CD4-positive, alpha-beta T cell treated with Interferon alpha-2 for 1 hour (primary cell): ENCODE measurements at regions not wholly inside any gene's neighbourhood (a gene's known extent, or its start where the extent isn't known, plus 50 kb on each side); places are given as distances from the start of the nearest gene placed in this dataset.
"Not testable (repeated sequence)": the region's sequence is repeated elsewhere in the genome, so short reads cannot be mapped to it uniquely, and the experiment has no call there.

Experiments
- DNase-seq, 2 donors: peaks; one replicate each; pipeline ENCODE4 v3.0.0-alpha.2; 2020 to 2022

GRCh38 chr14:104390941-104391901 lies 188.3 kb upstream of the C14orf180 start:
- DNase-seq = no peak

DNA sequence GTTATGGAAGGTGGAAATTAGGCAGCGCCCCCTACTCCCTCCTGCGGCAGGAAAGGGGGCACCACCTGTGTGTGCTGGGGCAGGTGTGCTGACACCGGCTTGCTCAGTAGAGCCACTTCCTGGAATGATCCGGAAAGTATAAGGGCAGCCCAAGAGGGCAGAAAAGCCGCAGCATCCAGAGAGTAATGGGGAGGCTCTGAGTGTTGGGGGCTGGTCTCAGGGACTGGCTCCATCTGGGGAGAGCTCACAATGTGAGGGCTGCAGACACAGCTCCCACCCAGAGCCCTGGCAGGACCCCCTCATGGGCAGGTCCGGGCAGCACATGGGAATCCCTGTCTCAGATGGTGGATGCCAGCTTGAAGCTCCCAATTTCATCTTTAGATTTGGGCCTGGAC lies 187.6 kb upstream of the C14orf180 start:
- peak in 1 of 2 donors; percentile 36 for DNase-seq

DNA sequence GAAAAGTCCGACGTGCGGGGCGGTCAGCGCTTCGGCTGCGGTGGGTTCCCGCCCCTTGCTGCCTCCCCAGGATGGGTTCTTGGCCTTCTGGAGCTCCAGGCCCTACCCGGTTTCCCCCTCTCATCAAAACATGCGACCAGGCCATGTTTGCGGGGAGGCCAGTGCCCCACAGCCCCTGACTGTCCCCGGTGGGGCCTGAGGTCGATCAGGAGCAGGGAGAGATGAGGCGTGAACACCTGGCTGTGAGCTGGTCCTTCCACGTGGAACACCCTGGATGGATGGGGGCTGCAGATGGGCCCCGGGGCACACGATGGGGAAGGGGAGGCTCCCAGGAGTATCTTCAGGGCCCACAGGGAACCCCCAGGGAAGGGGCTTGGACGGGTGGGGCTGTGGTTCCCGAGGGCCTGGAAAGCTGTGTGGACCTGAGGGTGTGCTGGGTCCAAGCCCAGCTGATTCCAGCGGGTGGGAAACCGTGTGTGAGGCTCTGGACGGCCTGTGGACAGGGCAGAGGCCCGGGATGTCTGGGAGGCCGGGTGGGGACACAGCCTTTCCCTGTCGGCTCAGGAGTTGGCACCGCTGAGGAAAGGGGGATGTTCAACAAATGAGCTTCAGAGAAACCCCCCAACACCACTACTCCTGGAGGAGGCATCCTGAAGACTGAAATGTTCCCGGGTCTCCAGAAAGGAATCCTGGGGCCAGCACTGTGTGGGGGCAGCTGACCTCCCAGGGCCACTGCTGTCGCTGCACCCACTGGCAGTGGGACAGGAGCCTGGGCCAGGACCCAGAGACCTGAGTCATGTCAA lies 187.0 kb upstream of the C14orf180 start:
- DNase-seq = no peak

DNA sequence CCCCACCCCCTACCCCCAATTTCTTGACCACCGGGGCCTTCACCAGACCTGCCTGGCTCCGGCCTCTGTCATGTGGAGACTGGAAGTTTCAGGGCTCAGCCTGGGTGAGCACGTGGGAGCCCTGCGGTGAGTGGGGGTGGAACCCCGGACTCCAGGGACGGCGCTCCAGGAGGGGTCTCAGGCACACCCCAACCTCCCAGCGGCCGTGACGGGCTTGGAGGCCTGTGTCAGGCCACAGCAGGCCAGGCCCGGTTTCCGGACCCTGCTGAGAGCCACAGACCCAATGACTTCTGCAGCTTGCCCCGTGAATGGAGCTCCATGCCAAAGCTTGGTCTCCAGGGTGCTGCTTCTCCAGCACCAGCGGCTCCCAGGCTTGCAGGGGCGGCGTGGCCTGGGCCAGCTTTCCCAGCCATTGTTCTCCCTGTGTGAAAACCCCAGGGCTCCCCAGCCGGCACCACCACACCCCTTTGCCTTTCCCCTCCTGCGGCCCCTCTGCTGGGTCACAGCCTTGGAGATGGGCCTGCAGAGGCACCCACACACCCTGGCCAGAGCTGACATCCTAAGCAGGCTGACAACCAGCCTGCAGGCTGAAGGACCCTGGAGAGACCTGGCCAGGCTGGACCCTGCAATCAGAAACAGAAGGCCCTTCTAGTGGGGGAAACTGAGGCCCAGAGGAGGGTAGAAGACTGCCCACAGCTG lies 186.2 kb upstream of the C14orf180 start:
- DNase-seq = no peak

DNA sequence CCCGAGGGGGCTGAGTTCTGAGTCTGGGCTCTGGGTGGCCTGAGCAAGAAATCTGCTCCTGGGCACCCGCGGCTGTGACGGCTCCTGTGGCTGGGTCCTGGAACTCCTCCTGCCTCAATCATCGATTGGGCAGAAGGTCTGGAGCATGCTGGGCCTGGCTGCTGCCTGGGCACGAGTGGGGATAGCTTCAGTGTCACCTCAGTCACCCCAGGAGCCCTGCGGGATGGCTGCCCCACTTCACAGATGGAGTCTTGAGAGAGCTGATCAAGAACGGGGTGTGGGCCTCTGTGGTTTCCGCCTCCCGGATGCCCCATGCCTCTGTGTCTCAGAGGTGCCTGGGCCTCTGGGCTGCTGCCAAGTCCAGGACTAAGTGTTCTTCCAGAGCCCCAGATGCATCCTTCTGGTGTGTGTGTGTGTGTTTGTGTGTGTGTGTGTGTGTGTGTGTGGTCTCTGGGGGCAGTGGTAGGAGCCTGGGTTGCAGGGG lies 185.6 kb upstream of the C14orf180 start:
- DNase-seq = peak; percentile 67 to 80

DNA sequence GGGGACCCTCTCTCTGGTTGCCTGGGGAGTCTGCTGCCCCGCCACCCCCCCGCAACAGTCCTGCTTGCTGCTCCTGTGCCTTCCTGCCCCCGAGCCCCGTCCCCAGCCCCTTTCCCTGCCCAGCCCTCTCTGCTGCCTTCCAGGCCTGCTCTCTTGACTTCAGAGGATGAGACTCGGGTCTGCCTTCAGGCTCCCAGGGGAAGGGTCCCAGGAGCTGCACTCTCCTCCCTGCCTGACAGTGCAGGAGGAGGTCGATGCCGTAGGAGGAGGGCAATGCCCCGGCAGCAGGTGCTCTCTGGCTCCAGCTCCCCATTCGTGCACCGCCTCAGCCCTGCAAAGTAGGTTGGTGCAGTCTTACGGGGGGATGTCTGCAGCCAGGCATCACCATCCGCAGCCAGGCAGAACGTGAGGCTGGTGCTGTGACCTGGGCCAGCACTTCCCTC lies 185.1 kb upstream of the C14orf180 start:
- DNase-seq = no peak

DNA sequence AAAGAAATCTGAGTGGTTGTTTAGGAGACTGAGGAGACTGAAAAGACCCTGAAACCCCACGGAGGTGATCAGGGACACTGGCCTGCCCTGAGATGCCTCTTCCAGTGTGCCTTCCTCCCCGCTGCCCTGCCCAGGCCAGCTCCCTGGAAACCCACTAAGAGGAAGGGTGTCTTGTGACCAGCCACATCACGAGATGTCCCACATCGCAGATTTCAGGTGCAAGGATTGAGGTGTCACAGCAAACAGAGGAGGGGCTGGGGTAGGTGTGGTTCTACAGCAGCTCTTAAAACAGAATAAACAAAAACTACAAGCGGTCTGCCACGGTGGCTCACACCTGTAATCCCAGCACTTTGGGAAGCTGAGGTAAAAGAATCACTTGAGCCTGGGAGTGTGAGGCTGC lies 184.3 kb upstream of the C14orf180 start:
- DNase-seq = no peak

DNA sequence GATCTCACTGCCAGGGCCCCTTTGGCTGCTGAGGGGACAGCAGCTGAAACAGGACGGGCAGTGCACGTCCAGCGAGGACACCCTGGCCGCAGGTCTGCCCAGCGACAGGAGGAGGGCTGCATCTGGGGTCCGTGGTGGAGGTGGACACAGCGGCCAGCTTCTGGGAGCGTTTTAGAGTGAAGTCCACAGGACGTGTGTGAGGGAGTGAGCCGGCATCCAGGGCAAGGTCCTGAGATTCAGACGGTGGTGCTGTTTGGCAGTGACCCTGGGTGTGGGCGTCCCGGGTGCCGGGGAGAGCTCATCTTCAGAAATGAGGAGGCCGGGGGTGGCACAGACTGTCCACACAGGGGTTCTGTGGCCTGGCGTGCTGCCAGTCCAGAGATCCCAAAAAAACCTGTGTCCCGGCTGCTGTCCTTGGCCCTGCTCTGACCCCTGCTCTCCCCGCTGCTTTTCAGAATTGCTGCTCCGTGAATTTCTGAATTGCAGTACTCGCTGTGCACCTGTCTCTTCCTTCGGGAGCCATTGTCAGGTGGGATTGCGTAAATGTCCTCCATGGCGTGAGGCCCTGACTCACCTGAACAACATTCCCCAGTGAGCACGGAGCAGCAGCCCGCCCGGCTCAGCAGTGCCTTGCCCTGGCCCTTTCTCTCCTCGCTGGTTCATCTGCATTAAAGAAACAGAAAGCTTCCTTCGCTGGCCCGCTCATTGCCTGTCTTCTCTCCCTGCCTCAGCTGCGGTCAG lies 183.5 kb upstream of the C14orf180 start:
- DNase-seq = no peak

GRCh38 chr14:104396682-104397470 lies 182.7 kb upstream of the C14orf180 start:
- DNase-seq = no peak

GRCh38 chr14:104397956-104398355 lies 181.6 kb upstream of the C14orf180 start:
- no peak for DNase-seq

- DNase-seq = no peak
These were observed 180.9 kb upstream of the C14orf180 start for GRCh38 chr14:104398656-104399055.

- DNase-seq = peak in 1 of 2 donors; percentile 55
These were observed 180.0 kb upstream of the C14orf180 start for GRCh38 chr14:104399432-104400155.

- no peak for DNase-seq
These were observed 179.2 kb upstream of the C14orf180 start for GRCh38 chr14:104400355-104400754.

GRCh38 chr14:104401785-104402184 lies 177.8 kb upstream of the C14orf180 start:
- DNase-seq = no peak

DNA sequence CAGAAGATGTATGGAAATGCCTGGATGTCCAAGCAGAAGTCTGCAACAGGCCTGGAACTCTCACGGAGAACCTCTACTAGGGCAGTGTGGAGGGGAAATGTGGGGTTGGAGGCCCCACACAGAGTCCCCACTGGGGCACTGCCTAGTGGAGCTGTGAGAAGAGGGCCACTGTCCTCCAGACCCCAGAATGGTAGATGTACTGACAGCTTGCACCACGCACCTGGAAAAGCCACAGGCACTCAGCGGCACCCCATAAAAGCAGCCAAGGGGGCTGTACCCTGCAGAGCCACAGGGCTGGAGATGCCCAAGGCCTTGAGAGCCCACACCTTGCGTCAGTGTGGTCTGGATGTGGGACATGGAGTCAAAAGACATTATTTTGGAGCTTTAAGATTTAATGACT lies 177.3 kb upstream of the C14orf180 start:
- not testable (repeated sequence) for DNase-seq

DNA sequence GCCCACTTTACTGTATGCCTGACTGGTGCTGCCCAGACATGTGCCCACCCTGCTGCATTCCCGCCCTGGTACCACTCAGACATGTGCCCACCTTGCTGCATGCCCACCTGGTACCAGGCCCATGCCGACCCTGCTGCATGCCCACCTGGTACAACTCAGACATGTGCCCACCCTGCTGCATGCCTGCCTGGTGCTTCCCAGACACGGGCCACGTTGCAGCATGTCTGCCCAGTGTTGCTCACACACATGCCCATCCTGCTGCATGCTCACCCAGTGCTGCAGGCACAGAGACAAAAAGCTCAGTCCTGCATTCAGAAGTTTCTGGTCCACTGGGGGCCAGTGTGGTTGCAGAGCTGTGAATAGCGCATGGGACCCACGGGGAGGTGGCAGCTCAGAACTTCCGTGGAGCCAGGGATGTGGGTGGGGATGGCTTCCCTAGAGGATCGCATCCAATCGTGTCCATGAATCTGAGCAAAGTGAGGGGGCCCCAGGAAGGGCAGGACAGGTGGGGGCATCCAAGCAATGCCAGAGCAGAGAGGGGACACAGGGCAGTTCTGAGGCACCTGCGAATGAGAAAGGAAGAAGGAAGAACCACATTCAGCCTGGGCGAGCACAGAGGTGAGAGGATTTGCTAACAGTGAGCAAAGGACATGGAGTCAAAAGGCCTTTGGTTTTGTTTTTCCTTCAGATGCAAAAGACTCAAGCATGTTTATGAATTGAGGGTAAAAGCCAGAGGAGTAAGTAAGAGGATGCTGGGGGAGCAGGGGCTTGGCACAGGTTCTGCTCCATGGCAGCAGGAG lies 175.9 kb upstream of the C14orf180 start:
- DNase-seq = no peak

DNA sequence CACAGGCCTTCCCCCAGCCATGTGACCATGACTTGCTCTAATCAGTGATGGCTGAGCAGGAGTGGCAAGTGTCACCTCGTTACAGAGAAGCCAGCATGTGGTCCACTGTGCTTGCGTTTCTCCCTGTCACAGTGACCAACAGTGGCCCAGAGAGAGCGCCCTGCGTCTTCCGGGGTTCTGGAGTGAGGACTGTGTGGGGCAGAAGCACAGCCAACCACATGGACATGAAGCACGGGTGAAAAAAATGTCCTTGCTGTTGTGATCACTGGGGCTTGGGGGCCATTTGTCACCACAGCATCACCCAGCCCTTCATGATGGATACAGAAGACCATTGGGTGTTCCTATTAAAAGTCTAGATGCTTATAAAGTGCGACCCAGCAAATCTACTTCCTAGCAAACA lies 174.6 kb upstream of the C14orf180 start:
- no peak for DNase-seq

DNA sequence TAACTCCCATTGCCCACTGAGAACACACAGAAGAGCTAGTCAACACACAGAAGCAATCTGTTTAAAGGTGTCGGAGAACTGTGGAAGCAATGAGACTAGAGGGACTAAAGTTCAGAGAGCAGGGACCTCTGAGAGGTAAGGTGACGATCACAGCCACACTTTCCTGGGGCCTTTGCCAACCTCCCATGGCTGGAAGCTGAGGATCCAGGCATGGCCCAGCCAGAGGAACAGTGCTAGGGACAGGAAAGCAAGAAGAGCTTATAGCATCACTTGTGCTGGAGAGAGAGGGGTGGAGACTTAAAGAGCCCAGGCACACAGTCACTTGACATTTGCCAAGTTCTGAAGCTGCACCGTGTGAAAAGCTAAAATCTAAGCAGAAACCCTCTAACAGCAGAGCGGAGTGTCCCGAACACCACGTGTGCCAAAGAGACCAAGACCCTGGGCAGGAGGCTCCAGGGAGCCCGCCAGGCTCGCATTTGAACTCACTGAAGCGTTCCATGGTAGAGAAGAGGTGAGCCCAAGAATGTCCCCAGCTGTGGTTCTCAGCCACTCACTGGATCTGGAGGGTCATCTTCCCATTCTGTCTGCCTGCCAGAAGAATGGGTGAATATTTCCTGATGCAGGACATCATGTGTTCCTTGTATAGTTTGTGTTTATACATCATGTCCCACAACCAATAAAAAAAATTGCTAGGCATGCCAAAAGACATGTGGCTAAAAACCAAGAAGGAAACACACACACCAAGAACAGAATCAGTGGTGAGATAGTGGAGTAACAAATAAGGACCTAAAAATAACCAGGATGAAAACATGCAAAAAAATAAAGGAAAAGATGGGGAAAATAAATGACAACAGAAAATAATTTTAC lies 174.0 kb upstream of the C14orf180 start:
- DNase-seq = no peak

DNA sequence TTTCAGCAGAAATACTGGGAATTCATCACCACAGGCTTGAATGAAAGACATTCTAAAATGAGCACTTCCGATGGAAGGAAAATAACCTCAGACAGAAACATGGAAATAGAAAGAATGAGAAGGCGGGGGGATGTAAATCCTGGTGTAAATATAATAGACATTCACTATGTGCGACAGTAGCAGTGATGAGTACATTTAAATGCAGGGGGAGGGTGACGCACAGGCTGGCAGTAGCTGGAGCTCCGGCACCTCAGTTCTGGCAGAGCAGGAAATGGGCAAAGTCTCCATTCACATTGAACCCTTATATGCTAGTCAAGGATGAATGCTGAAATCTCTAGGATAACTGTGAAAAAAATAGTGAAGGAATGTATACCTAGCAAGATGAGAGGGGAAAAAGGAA lies 172.7 kb upstream of the C14orf180 start:
- DNase-seq = no peak
